ENCODE measurements at regions not wholly inside any gene's neighbourhood (a gene's known extent, or its start where the extent isn't known, plus 50 kb on each side); places are given as distances from the start of the nearest gene placed in this dataset.
"Not testable (repeated sequence)": the region's sequence is repeated elsewhere in the genome, so short reads cannot be mapped to it uniquely, and the experiment has no call there.

GRCh38 chr2:57185568-57185967 is 861.0 kb upstream of the VRK2 start:
- no peak for DNase-seq

- DNase-seq: no peak
These were observed 856.6 kb upstream of the VRK2 start for GRCh38 chr2:57190007-57190406.

- no peak for DNase-seq
These were observed 846.9 kb upstream of the VRK2 start for GRCh38 chr2:57199663-57200062.

- DNase-seq: no peak
These were observed 842.2 kb upstream of the VRK2 start for GRCh38 chr2:57204364-57204763.

GRCh38 chr2:57205241-57205640 is 841.4 kb upstream of the VRK2 start:
- no peak for DNase-seq

- DNase-seq: no peak
These were observed 839.4 kb upstream of the VRK2 start for GRCh38 chr2:57207191-57207590.

- no peak for DNase-seq
These were observed 836.8 kb upstream of the VRK2 start for GRCh38 chr2:57209799-57210198.

GRCh38 chr2:57210855-57211254 is 835.8 kb upstream of the VRK2 start:
- no peak for DNase-seq

GRCh38 chr2:57217013-57217412 is 829.6 kb upstream of the VRK2 start:
- no peak for DNase-seq

GRCh38 chr2:57218206-57218605 is 828.4 kb upstream of the VRK2 start:
- DNase-seq: no peak

GRCh38 chr2:57229706-57230105 is 816.9 kb upstream of the VRK2 start:
- not testable (repeated sequence) for DNase-seq

GRCh38 chr2:57232341-57232740 is 814.3 kb upstream of the VRK2 start:
- DNase-seq: not testable (repeated sequence)

GRCh38 chr2:57251495-57251894 is 795.1 kb upstream of the VRK2 start:
- not testable (repeated sequence) for DNase-seq

- not testable (repeated sequence) for DNase-seq
These were observed 770.2 kb upstream of the VRK2 start for GRCh38 chr2:57276408-57276807.

- DNase-seq: no peak
These were observed 768.2 kb upstream of the VRK2 start for GRCh38 chr2:57278451-57278850.

- DNase-seq: no peak
These were observed 755.4 kb upstream of the VRK2 start for GRCh38 chr2:57291209-57291608.

- peak; percentile 70 for DNase-seq
These were observed 749.6 kb upstream of the VRK2 start for GRCh38 chr2:57296795-57297517.

- no peak for DNase-seq
These were observed 732.9 kb upstream of the VRK2 start for GRCh38 chr2:57313678-57314077.

- DNase-seq: no peak
These were observed 731.9 kb upstream of the VRK2 start for GRCh38 chr2:57314682-57315081.

- peak; percentile 69 for DNase-seq
These were observed 716.2 kb upstream of the VRK2 start for GRCh38 chr2:57330447-57330846.

- DNase-seq: peak; percentile 14
These were observed 713.4 kb upstream of the VRK2 start for GRCh38 chr2:57333221-57333620.

GRCh38 chr2:57343391-57344006 is 703.1 kb upstream of the VRK2 start:
- no peak for DNase-seq

- DNase-seq: no peak
These were observed 678.4 kb upstream of the VRK2 start for GRCh38 chr2:57368190-57368589.

- DNase-seq: no peak
These were observed 675.6 kb upstream of the VRK2 start for GRCh38 chr2:57370882-57371585.

Measured in EL (cell line).